ENCODE measurements at regions not wholly inside any gene's neighbourhood (a gene's known extent, or its start where the extent isn't known, plus 50 kb on each side); places are given as distances from the start of the nearest gene placed in this dataset.

- Histone ChIP-seq H3K9me3 (ENCODE audit: control insufficient read depth in 2 of 3, insufficient read depth in 1 of 3, low read length in 3 of 3) (peaks cover 0 to 5% (median 0%) of the 10 kb centered on the region in 3 donors), H3K4me1 (ENCODE audit: control insufficient read depth in 2 of 3, insufficient read depth in 2 of 3, low read depth in 1 of 3, low read length in 3 of 3) (no peaks in the 10 kb centered on the region), H3K27ac (ENCODE audit: low read depth in 2 of 2, low read length in 2 of 2) (no peak overlapping the region), H3K9ac (ENCODE audit: low read length in 3 of 3) (no peak overlapping the region), H3K36me3 (ENCODE audit: control insufficient read depth in 2 of 3, insufficient read depth in 3 of 3, low read length in 3 of 3) (no peaks in the 10 kb centered on the region), H3K27me3 (ENCODE audit: control insufficient read depth, insufficient read depth, low read length) (peaks cover 7% of the 10 kb centered on the region), H3K4me3 (ENCODE audit: low read length in 3 of 3) (no peak overlapping the region)
- TF ChIP-seq CTCF (IDR thresholded peaks at IDR 0.05; ENCODE audit: borderline replicate concordance, extremely low read depth, insufficient read depth), result peak; percentile 14
- FAIRE-seq, result no peak
- peak in 3 of 5 donors; percentile 42 to 43 (median 42) for DNase-seq
- intact Hi-C loops (cut with DNase I), result no loop called here
Observed at GRCh38 chr22:22954656-22955055, 67.0 kb downstream of the IGLL5 start.

GRCh38 chr22:22955276-22955798 is 67.7 kb downstream of the IGLL5 start:
- DNase-seq (no peak), FAIRE-seq (no peak)
- no peak for TF ChIP-seq CTCF (IDR thresholded peaks at IDR 0.05; ENCODE audit: borderline replicate concordance, extremely low read depth, insufficient read depth)
- Histone ChIP-seq H3K36me3 (ENCODE audit: control insufficient read depth in 2 of 3, insufficient read depth in 3 of 3, low read length in 3 of 3) (no peaks in the 10 kb centered on the region), H3K4me1 (ENCODE audit: control insufficient read depth in 2 of 3, insufficient read depth in 2 of 3, low read depth in 1 of 3, low read length in 3 of 3) (no peaks in the 10 kb centered on the region), H3K4me3 (ENCODE audit: low read length in 3 of 3) (no peak overlapping the region), H3K27me3 (ENCODE audit: control insufficient read depth, insufficient read depth, low read length) (peaks cover 7% of the 10 kb centered on the region), H3K9me3 (ENCODE audit: control insufficient read depth in 2 of 3, insufficient read depth in 1 of 3, low read length in 3 of 3) (peaks cover 0 to 5% (median 0%) of the 10 kb centered on the region in 3 donors), H3K9ac (ENCODE audit: low read length in 3 of 3) (no peak overlapping the region), H3K27ac (ENCODE audit: low read depth in 2 of 2, low read length in 2 of 2) (no peak overlapping the region)
- intact Hi-C loops (cut with DNase I), result no loop called here

- no peaks in the 10 kb centered on the region for H3K4me1 ChIP-seq (ENCODE audit: control insufficient read depth in 2 of 3, insufficient read depth in 2 of 3, low read depth in 1 of 3, low read length in 3 of 3)
- H3K36me3 ChIP-seq (ENCODE audit: control insufficient read depth in 2 of 3, insufficient read depth in 3 of 3, low read length in 3 of 3), result no peaks in the 10 kb centered on the region
- intact Hi-C loops (cut with DNase I), result no loop called here
- peaks cover 0 to 5% (median 0%) of the 10 kb centered on the region in 3 donors for H3K9me3 ChIP-seq (ENCODE audit: control insufficient read depth in 2 of 3, insufficient read depth in 1 of 3, low read length in 3 of 3)
- no peak overlapping the region for H3K27ac ChIP-seq (ENCODE audit: low read depth in 2 of 2, low read length in 2 of 2)
- TF ChIP-seq CTCF (IDR thresholded peaks at IDR 0.05; ENCODE audit: borderline replicate concordance, extremely low read depth, insufficient read depth), result peak; percentile 88
- no peak overlapping the region for H3K9ac ChIP-seq (ENCODE audit: low read length in 3 of 3)
- H3K4me3 ChIP-seq (ENCODE audit: low read length in 3 of 3), result no peak overlapping the region
- peaks cover 7% of the 10 kb centered on the region for H3K27me3 ChIP-seq (ENCODE audit: control insufficient read depth, insufficient read depth, low read length)
- no peak for FAIRE-seq
- DNase-seq, result peak in 4 of 5 donors; percentile 67 to 87 (median 76)
Observed at GRCh38 chr22:22955866-22956535, 68.4 kb downstream of the IGLL5 start.

Measured in kidney (tissue), 13 donors.